Stomach smooth muscle (tissue), 2 donors: ENCODE measurements at regions not wholly inside any gene's neighbourhood (a gene's known extent, or its start where the extent isn't known, plus 50 kb on each side); places are given as distances from the start of the nearest gene placed in this dataset.

Source experiments
- H3K27ac ChIP-seq: one replicate; pipeline ENCODE4 v1.7.0; 2013; ENCODE audit warnings: mild to moderate bottlenecking, low read length, inconsistent platforms
- H3K27me3 ChIP-seq, 2 donors: one replicate each; pipeline ENCODE4 v1.7.0; 2013; ENCODE audit warnings: low read length in 2 of 2; ENCODE audit not compliant: insufficient read depth in 2 of 2, control insufficient read depth in 1 of 2
- H3K36me3 ChIP-seq, 2 donors: one replicate each; pipeline ENCODE4 v1.7.0; 2013; ENCODE audit warnings: low read length in 2 of 2; ENCODE audit not compliant: control insufficient read depth in 2 of 2, insufficient read depth in 2 of 2
- H3K4me1 ChIP-seq: one replicate; pipeline ENCODE4 v1.7.0; 2013; ENCODE audit warnings: low read length; ENCODE audit not compliant: control insufficient read depth, insufficient read depth
- H3K4me3 ChIP-seq, 2 donors: one replicate each; pipeline ENCODE4 v1.7.0; 2013; ENCODE audit warnings: low read length in 2 of 2
- H3K9ac ChIP-seq, 2 donors: one replicate each; pipeline ENCODE4 v1.7.0; 2013; ENCODE audit warnings: low read length in 2 of 2, mild to moderate bottlenecking in 1 of 2
- H3K9me3 ChIP-seq, 2 donors: one replicate each; pipeline ENCODE4 v1.7.0; 2013; ENCODE audit warnings: low read length in 2 of 2; ENCODE audit not compliant: control insufficient read depth in 2 of 2
- donor health status: healthy.
- donor health status: Pancreatic carcinoma.

GRCh38 chr4:156710365-156711192 is 261.0 kb downstream of the PDGFC start:
- Histone ChIP-seq H3K9ac (no peak overlapping the region), H3K36me3 (no peaks in the 10 kb centered on the region), H3K4me3 (no peak overlapping the region), H3K27me3 (no peaks in the 10 kb centered on the region), H3K4me1 (no peaks in the 10 kb centered on the region), H3K9me3 (no peaks in the 10 kb centered on the region), H3K27ac (no peak overlapping the region)

GRCh38 chr4:156705311-156705710 is 266.3 kb downstream of the PDGFC start:
- no peaks in the 10 kb centered on the region for H3K4me1 ChIP-seq
- no peak overlapping the region for H3K9ac ChIP-seq
- no peaks in the 10 kb centered on the region for H3K27me3 ChIP-seq
- H3K27ac ChIP-seq, result no peak overlapping the region
- H3K4me3 ChIP-seq, result no peak overlapping the region
- H3K36me3 ChIP-seq, result no peaks in the 10 kb centered on the region
- H3K9me3 ChIP-seq, result no peaks in the 10 kb centered on the region

- H3K36me3 ChIP-seq, result no peaks in the 10 kb centered on the region
- no peaks in the 10 kb centered on the region for H3K4me1 ChIP-seq
- no peak overlapping the region for H3K4me3 ChIP-seq
Observed at GRCh38 chr4:156695163-156695562, 276.4 kb downstream of the PDGFC start.

GRCh38 chr4:156694413-156694812 is 277.2 kb downstream of the PDGFC start:
- no peaks in the 10 kb centered on the region for H3K36me3 ChIP-seq
- no peak overlapping the region for H3K27ac ChIP-seq
- no peaks in the 10 kb centered on the region for H3K9me3 ChIP-seq
- no peaks in the 10 kb centered on the region for H3K4me1 ChIP-seq
- H3K4me3 ChIP-seq, result no peak overlapping the region
- no peak overlapping the region for H3K9ac ChIP-seq
- no peaks in the 10 kb centered on the region for H3K27me3 ChIP-seq

More at GRCh38 chr4:156695163-156695562, 276.4 kb downstream of the PDGFC start:
- Histone ChIP-seq H3K9ac (no peak overlapping the region), H3K27ac (no peak overlapping the region), H3K9me3 (no peaks in the 10 kb centered on the region), H3K27me3 (no peaks in the 10 kb centered on the region)

DNA sequence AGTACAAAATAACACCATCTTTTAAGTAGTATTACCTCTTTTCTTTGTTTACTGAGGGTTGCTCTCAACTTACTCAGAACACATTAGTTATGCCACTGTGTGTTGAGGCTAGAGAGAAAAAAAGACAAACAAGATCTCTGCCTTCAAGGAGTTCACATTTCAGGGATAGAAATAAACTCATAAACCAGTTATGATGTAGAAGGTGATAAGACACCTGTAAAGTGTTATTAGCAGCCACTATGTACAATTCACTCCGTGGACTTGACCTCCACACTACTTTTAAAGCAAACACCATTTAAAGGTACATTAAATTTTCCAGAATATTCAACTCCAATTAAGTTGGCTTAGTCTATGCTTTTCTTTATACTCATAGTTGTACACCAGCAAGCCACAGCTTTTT is 278.0 kb downstream of the PDGFC start:
- no peak overlapping the region for H3K4me3 ChIP-seq
- H3K27ac ChIP-seq, result no peak overlapping the region
- H3K4me1 ChIP-seq, result no peaks in the 10 kb centered on the region
- no peaks in the 10 kb centered on the region for H3K36me3 ChIP-seq
- H3K27me3 ChIP-seq, result no peaks in the 10 kb centered on the region
- H3K9me3 ChIP-seq, result no peaks in the 10 kb centered on the region
- H3K9ac ChIP-seq, result no peak overlapping the region

- no peak overlapping the region for H3K27ac ChIP-seq
- H3K4me3 ChIP-seq, result no peak overlapping the region
- no peaks in the 10 kb centered on the region for H3K9me3 ChIP-seq
- no peaks in the 10 kb centered on the region for H3K4me1 ChIP-seq
- H3K27me3 ChIP-seq, result no peaks in the 10 kb centered on the region
- H3K9ac ChIP-seq, result no peak overlapping the region
- no peaks in the 10 kb centered on the region for H3K36me3 ChIP-seq
Observed at GRCh38 chr4:156692016-156692415, 279.6 kb downstream of the PDGFC start.

- Histone ChIP-seq H3K4me1 (no peaks in the 10 kb centered on the region), H3K9ac (no peak overlapping the region), H3K4me3 (no peak overlapping the region), H3K9me3 (no peaks in the 10 kb centered on the region), H3K27ac (no peak overlapping the region), H3K36me3 (no peaks in the 10 kb centered on the region), H3K27me3 (no peaks in the 10 kb centered on the region)
Observed at GRCh38 chr4:156690572-156690971, 281.0 kb downstream of the PDGFC start.

GRCh38 chr4:156686120-156686519 is 285.5 kb downstream of the PDGFC start:
- Histone ChIP-seq H3K4me3 (no peak overlapping the region), H3K27me3 (no peaks in the 10 kb centered on the region), H3K9me3 (no peaks in the 10 kb centered on the region), H3K4me1 (no peaks in the 10 kb centered on the region), H3K36me3 (no peaks in the 10 kb centered on the region), H3K27ac (no peak overlapping the region), H3K9ac (no peak overlapping the region)

GRCh38 chr4:156685308-156685707 is 286.3 kb downstream of the PDGFC start:
- no peaks in the 10 kb centered on the region for H3K4me1 ChIP-seq
- H3K27me3 ChIP-seq, result no peaks in the 10 kb centered on the region
- no peak overlapping the region for H3K4me3 ChIP-seq
- no peaks in the 10 kb centered on the region for H3K36me3 ChIP-seq
- no peak overlapping the region for H3K9ac ChIP-seq
- H3K27ac ChIP-seq, result no peak overlapping the region
- no peaks in the 10 kb centered on the region for H3K9me3 ChIP-seq

DNA sequence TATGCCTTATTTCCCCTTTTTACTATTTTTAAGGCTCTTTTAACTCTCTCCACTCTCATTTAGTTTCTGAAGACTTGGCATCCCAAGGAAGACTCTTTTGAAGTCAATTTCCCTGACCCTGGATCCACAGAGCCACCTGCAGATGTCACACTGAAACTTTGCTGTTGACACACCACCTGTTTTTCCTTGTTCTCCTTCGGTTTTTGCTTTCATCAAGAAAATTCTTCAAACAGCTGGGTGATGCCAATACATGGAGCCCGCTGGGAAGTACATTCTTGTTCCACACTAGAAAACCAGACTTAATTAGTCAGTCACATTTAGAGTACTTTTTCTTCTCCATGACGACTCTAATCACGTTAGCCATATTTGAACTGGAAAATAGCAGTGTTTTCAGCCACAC is 293.9 kb downstream of the PDGFC start:
- H3K27ac ChIP-seq, result no peak overlapping the region
- H3K36me3 ChIP-seq, result no peaks in the 10 kb centered on the region
- H3K9me3 ChIP-seq, result no peaks in the 10 kb centered on the region
- no peaks in the 10 kb centered on the region for H3K27me3 ChIP-seq
- no peak overlapping the region for H3K4me3 ChIP-seq
- no peak overlapping the region for H3K9ac ChIP-seq
- H3K4me1 ChIP-seq, result no peaks in the 10 kb centered on the region

DNA sequence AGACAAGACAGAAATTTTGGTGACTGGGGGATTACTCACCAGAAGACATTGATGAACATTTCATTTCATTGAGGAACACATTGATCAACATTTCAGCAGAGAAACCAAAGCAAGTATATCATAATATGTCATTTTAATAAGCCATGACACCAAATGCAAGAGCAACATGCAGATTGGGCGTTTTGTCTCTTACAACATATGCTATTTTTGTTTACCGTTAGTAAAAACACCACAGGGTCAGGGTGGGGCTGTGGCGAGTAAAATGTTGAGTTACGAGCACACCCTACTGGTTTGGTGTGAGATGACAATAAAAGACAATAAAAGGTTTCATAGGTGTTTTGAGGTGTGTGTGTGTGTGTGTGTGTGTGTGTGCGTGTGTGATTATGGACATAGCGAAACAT is 294.5 kb downstream of the PDGFC start:
- H3K36me3 ChIP-seq, result no peaks in the 10 kb centered on the region
- H3K27ac ChIP-seq, result no peak overlapping the region

More for the DNA sequence above, 294.5 kb downstream of the PDGFC start:
- no peaks in the 10 kb centered on the region for H3K27me3 ChIP-seq
- H3K9ac ChIP-seq, result no peak overlapping the region
- H3K9me3 ChIP-seq, result no peaks in the 10 kb centered on the region
- H3K4me1 ChIP-seq, result no peaks in the 10 kb centered on the region
- H3K4me3 ChIP-seq, result no peak overlapping the region
